RCC 7860 (cell line): ENCODE measurements at regions not wholly inside any gene's neighbourhood (a gene's known extent, or its start where the extent isn't known, plus 50 kb on each side); places are given as distances from the start of the nearest gene placed in this dataset.
"Not testable (repeated sequence)": the region's sequence is repeated elsewhere in the genome, so short reads cannot be mapped to it uniquely, and the experiment has no call there.

Experiments
- DNase-seq: peaks from one replicate; pipeline ENCODE4 v3.0.0-alpha.2; 2015; ENCODE audit warnings: low spot score
- FAIRE-seq: peaks from 2 replicates; lab custom pipeline; 2012; peaks lifted over from hg19 to GRCh38; lab: Jason Lieb, UNC

- not testable (repeated sequence) for DNase-seq, FAIRE-seq
Measured at GRCh38 chr14:105742904-105743701, 216.7 kb downstream of the TMEM121 start.

- not testable (repeated sequence) for DNase-seq
Measured at GRCh38 chr14:105744213-105744787, 217.9 kb downstream of the TMEM121 start.

GRCh38 chr14:105745433-105746123 is 219.2 kb downstream of the TMEM121 start:
- FAIRE-seq = no peak

More at GRCh38 chr14:105744213-105744787, 217.9 kb downstream of the TMEM121 start:
- FAIRE-seq = not testable (repeated sequence)

GRCh38 chr14:105746124-105746514 is 219.7 kb downstream of the TMEM121 start:
- DNase-seq = no peak
- no peak for FAIRE-seq

More at GRCh38 chr14:105745433-105746123, 219.2 kb downstream of the TMEM121 start:
- no peak for DNase-seq

GRCh38 chr14:105746800-105747502 is 220.6 kb downstream of the TMEM121 start:
- DNase-seq, FAIRE-seq: not testable (repeated sequence)

GRCh38 chr14:105747503-105748203 is 221.3 kb downstream of the TMEM121 start:
- FAIRE-seq, DNase-seq: not testable (repeated sequence)

- DNase-seq = no peak
Measured at GRCh38 chr14:105748204-105748578, 221.8 kb downstream of the TMEM121 start.

GRCh38 chr14:105748710-105749109 is 222.3 kb downstream of the TMEM121 start:
- not testable (repeated sequence) for FAIRE-seq

More at GRCh38 chr14:105748204-105748578, 221.8 kb downstream of the TMEM121 start:
- no peak for FAIRE-seq

GRCh38 chr14:105749870-105750541 is 223.6 kb downstream of the TMEM121 start:
- FAIRE-seq, DNase-seq: not testable (repeated sequence)

More at GRCh38 chr14:105748710-105749109, 222.3 kb downstream of the TMEM121 start:
- not testable (repeated sequence) for DNase-seq

GRCh38 chr14:105751291-105751751 is 224.9 kb downstream of the TMEM121 start:
- DNase-seq, FAIRE-seq: not testable (repeated sequence)

GRCh38 chr14:105752420-105752819 is 226.0 kb downstream of the TMEM121 start:
- DNase-seq, FAIRE-seq: not testable (repeated sequence)

- FAIRE-seq (no peak), DNase-seq (no peak)
Measured at GRCh38 chr14:105760691-105761344, 234.4 kb downstream of the TMEM121 start.

- FAIRE-seq = not testable (repeated sequence)
Measured at GRCh38 chr14:105761345-105761740, 235.0 kb downstream of the TMEM121 start.

GRCh38 chr14:105761842-105762241 is 235.5 kb downstream of the TMEM121 start:
- no peak for FAIRE-seq

More at GRCh38 chr14:105761345-105761740, 235.0 kb downstream of the TMEM121 start:
- DNase-seq = not testable (repeated sequence)

GRCh38 chr14:105762262-105762661 is 235.9 kb downstream of the TMEM121 start:
- FAIRE-seq, DNase-seq: not testable (repeated sequence)

More at GRCh38 chr14:105761842-105762241, 235.5 kb downstream of the TMEM121 start:
- DNase-seq = no peak

GRCh38 chr14:105764254-105764901 is 238.0 kb downstream of the TMEM121 start:
- not testable (repeated sequence) for FAIRE-seq, DNase-seq

- FAIRE-seq, DNase-seq: not testable (repeated sequence)
Measured at GRCh38 chr14:105765072-105765825, 238.9 kb downstream of the TMEM121 start.
